CD4-positive, CD25-positive, alpha-beta regulatory T cell (primary cell): ENCODE measurements at regions not wholly inside any gene's neighbourhood (a gene's known extent, or its start where the extent isn't known, plus 50 kb on each side); places are given as distances from the start of the nearest gene placed in this dataset.

Source experiments
- ATAC-seq, 2 donors: fragments of 150-1000 bp; cut with Tn5 transposase; one replicate each; pipeline ENCODE4 v1.10.0; 2021; ENCODE audit warnings: low read depth in 2 of 2, moderate number of reproducible peaks in 2 of 2, moderate library complexity in 1 of 2
- DNase-seq, 3 donors: peaks; one replicate each; pipeline versions ENCODE4 v3.0.0 to v3.0.0-alpha.2; 2012 to 2022; ENCODE audit warnings: mixed read lengths in 1 of 3
- H3K27ac ChIP-seq: one replicate; pipeline ENCODE4 v1.7.0; 2013; ENCODE audit warnings: mild to moderate bottlenecking, low read length; ENCODE audit not compliant: insufficient read depth, poor library complexity, severe bottlenecking
- H3K27me3 ChIP-seq: one replicate; pipeline ENCODE4 v1.7.0; 2013; ENCODE audit warnings: low read length; ENCODE audit not compliant: control insufficient read depth, insufficient read depth
- H3K36me3 ChIP-seq: one replicate; pipeline ENCODE4 v1.7.0; 2013; ENCODE audit warnings: mild to moderate bottlenecking, low read length, moderate library complexity; ENCODE audit not compliant: control insufficient read depth, insufficient read depth
- H3K4me1 ChIP-seq: 2 replicates; pipeline ENCODE4 v1.7.0; 2013; ENCODE audit warnings: mild to moderate bottlenecking, low read length; ENCODE audit not compliant: insufficient read depth, control insufficient read depth, poor library complexity, severe bottlenecking
- H3K4me3 ChIP-seq: one replicate; pipeline ENCODE4 v1.7.0; 2013; ENCODE audit warnings: low read depth, mild to moderate bottlenecking, low read length, moderate library complexity
- H3K9me3 ChIP-seq, 2 experiments: 1 replicate in 1 of 2; 2 replicates in 1 of 2; pipeline ENCODE4 v1.7.0; 2013; ENCODE audit warnings: low read length in 2 of 2, mild to moderate bottlenecking in 1 of 2, moderate library complexity in 1 of 2; ENCODE audit not compliant: control insufficient read depth in 2 of 2
- H3K27ac Mint-ChIP-seq, 3 donors: one replicate each; pipeline ENCODE4 v1.8.0; 2020 to 2022; ENCODE audit warnings: mild to moderate bottlenecking in 3 of 3, mixed read lengths in 3 of 3, moderate library complexity in 2 of 3
- H3K27me3 Mint-ChIP-seq: one replicate; pipeline ENCODE4 v1.8.0; 2022; ENCODE audit warnings: mild to moderate bottlenecking, mixed read lengths
- H3K36me3 Mint-ChIP-seq: one replicate; pipeline ENCODE4 v1.8.0; 2020; ENCODE audit warnings: mixed read lengths
- H3K4me1 Mint-ChIP-seq, 4 donors: one replicate each; pipeline ENCODE4 v1.8.0; 2020 to 2022; ENCODE audit warnings: mixed read lengths in 4 of 4, mild to moderate bottlenecking in 1 of 4
- H3K4me3 Mint-ChIP-seq, 4 donors: one replicate each; pipeline ENCODE4 v1.8.0; 2020 to 2022; ENCODE audit warnings: mild to moderate bottlenecking in 4 of 4, mixed read lengths in 4 of 4, moderate library complexity in 3 of 4
- H3K9me3 Mint-ChIP-seq, 7 donors: one replicate each; pipeline ENCODE4 v1.8.0; 2020 to 2022; ENCODE audit warnings: mixed read lengths in 7 of 7, mild to moderate bottlenecking in 3 of 7, moderate library complexity in 2 of 7

GRCh38 chr1:208335371-208336136, 91.4 kb upstream of the PLXNA2 start:
- no peaks in the 10 kb centered on the region for H3K36me3 ChIP-seq
- DNase-seq: no peak
- H3K4me3 ChIP-seq: no peak overlapping the region
- no peaks in the 10 kb centered on the region for H3K9me3 ChIP-seq
- Mint-ChIP-seq H3K36me3 (no peaks in the 10 kb centered on the region), H3K4me1 (no peaks in the 10 kb centered on the region), H3K27ac (no peak overlapping the region), H3K4me3 (no peak overlapping the region), H3K9me3 (peaks cover 0 to 2% (median 0%) of the 10 kb centered on the region in 7 donors), H3K27me3 (no peaks in the 10 kb centered on the region)
- no peak for ATAC-seq
- no peaks in the 10 kb centered on the region for H3K27me3 ChIP-seq
- no peaks in the 10 kb centered on the region for H3K4me1 ChIP-seq
- H3K27ac ChIP-seq: no peak overlapping the region

- H3K27me3 Mint-ChIP-seq: no peaks in the 10 kb centered on the region
- H3K27ac Mint-ChIP-seq: no peak overlapping the region
- no peaks in the 10 kb centered on the region for H3K4me1 ChIP-seq
- H3K27ac ChIP-seq: no peak overlapping the region
- no peaks in the 10 kb centered on the region for H3K36me3 ChIP-seq
- H3K4me3 ChIP-seq: no peak overlapping the region
- DNase-seq: no peak
- H3K27me3 ChIP-seq: no peaks in the 10 kb centered on the region
- H3K4me1 Mint-ChIP-seq: no peaks in the 10 kb centered on the region
- ATAC-seq: no peak
- no peaks in the 10 kb centered on the region for H3K9me3 ChIP-seq
- no peaks in the 10 kb centered on the region for H3K36me3 Mint-ChIP-seq
- H3K4me3 Mint-ChIP-seq: no peak overlapping the region
- H3K9me3 Mint-ChIP-seq: peaks cover 0 to 2% (median 0%) of the 10 kb centered on the region in 7 donors
These were observed 91.9 kb upstream of the PLXNA2 start for GRCh38 chr1:208336137-208336518.

- H3K4me3 Mint-ChIP-seq: no peak overlapping the region
- no peak for DNase-seq
- H3K9me3 Mint-ChIP-seq: peaks cover 0 to 3% (median 0%) of the 10 kb centered on the region in 7 donors
- ATAC-seq: no peak
- H3K27me3 ChIP-seq: no peaks in the 10 kb centered on the region
- H3K36me3 Mint-ChIP-seq: no peaks in the 10 kb centered on the region
- H3K4me3 ChIP-seq: no peak overlapping the region
- no peak overlapping the region for H3K27ac ChIP-seq
- H3K4me1 ChIP-seq: no peaks in the 10 kb centered on the region
- no peaks in the 10 kb centered on the region for H3K27me3 Mint-ChIP-seq
- no peaks in the 10 kb centered on the region for H3K9me3 ChIP-seq
- no peak overlapping the region for H3K27ac Mint-ChIP-seq
- no peaks in the 10 kb centered on the region for H3K4me1 Mint-ChIP-seq
- H3K36me3 ChIP-seq: no peaks in the 10 kb centered on the region
These were observed 95.7 kb upstream of the PLXNA2 start for GRCh38 chr1:208339911-208340310.

- peak overlapping the region in 1 of 3 donors; percentile 87 for H3K27ac Mint-ChIP-seq
- ATAC-seq: no peak
These were observed 99.0 kb upstream of the PLXNA2 start for GRCh38 chr1:208343226-208343625.

GRCh38 chr1:208344202-208344857, 100.1 kb upstream of the PLXNA2 start:
- no peaks in the 10 kb centered on the region for H3K27me3 ChIP-seq
- H3K4me1 ChIP-seq: no peaks in the 10 kb centered on the region
- ATAC-seq (no peak), DNase-seq (no peak)
- no peak overlapping the region for H3K27ac ChIP-seq
- H3K27me3 Mint-ChIP-seq: no peaks in the 10 kb centered on the region
- H3K36me3 Mint-ChIP-seq: no peaks in the 10 kb centered on the region
- no peaks in the 10 kb centered on the region for H3K4me1 Mint-ChIP-seq
- no peak overlapping the region for H3K4me3 ChIP-seq
- H3K36me3 ChIP-seq: no peaks in the 10 kb centered on the region
- no peaks in the 10 kb centered on the region for H3K9me3 ChIP-seq
- peaks cover 0 to 4% (median 0%) of the 10 kb centered on the region in 7 donors for H3K9me3 Mint-ChIP-seq
- H3K27ac Mint-ChIP-seq: no peak overlapping the region
- no peak overlapping the region for H3K4me3 Mint-ChIP-seq

More at GRCh38 chr1:208343226-208343625, 99.0 kb upstream of the PLXNA2 start:
- no peak overlapping the region for H3K27ac ChIP-seq
- Mint-ChIP-seq H3K27me3 (no peaks in the 10 kb centered on the region), H3K4me3 (no peak overlapping the region), H3K36me3 (no peaks in the 10 kb centered on the region), H3K9me3 (peaks cover 0 to 4% (median 0%) of the 10 kb centered on the region in 7 donors), H3K4me1 (no peaks in the 10 kb centered on the region)
- H3K4me3 ChIP-seq: no peak overlapping the region
- DNase-seq: no peak
- H3K36me3 ChIP-seq: no peaks in the 10 kb centered on the region
- H3K4me1 ChIP-seq: no peaks in the 10 kb centered on the region
- H3K27me3 ChIP-seq: no peaks in the 10 kb centered on the region
- no peaks in the 10 kb centered on the region for H3K9me3 ChIP-seq

- Histone ChIP-seq H3K27ac (no peak overlapping the region), H3K27me3 (no peaks in the 10 kb centered on the region), H3K36me3 (no peaks in the 10 kb centered on the region), H3K4me1 (no peaks in the 10 kb centered on the region), H3K9me3 (no peaks in the 10 kb centered on the region), H3K4me3 (no peak overlapping the region)
- Mint-ChIP-seq H3K27me3 (no peaks in the 10 kb centered on the region), H3K9me3 (peaks cover 0 to 4% (median 0%) of the 10 kb centered on the region in 7 donors), H3K4me1 (no peaks in the 10 kb centered on the region), H3K27ac (no peak overlapping the region), H3K36me3 (no peaks in the 10 kb centered on the region), H3K4me3 (no peak overlapping the region)
- no peak for DNase-seq
- no peak for ATAC-seq
These were observed 103.0 kb upstream of the PLXNA2 start for GRCh38 chr1:208347191-208347590.

GRCh38 chr1:208349694-208350330, 105.6 kb upstream of the PLXNA2 start:
- no peaks in the 10 kb centered on the region for H3K36me3 ChIP-seq
- Mint-ChIP-seq H3K9me3 (peaks cover 0 to 3% (median 0%) of the 10 kb centered on the region in 7 donors), H3K4me3 (no peak overlapping the region)

More at GRCh38 chr1:208349694-208350330, 105.6 kb upstream of the PLXNA2 start:
- Mint-ChIP-seq H3K4me1 (no peaks in the 10 kb centered on the region), H3K27ac (no peak overlapping the region), H3K27me3 (no peaks in the 10 kb centered on the region), H3K36me3 (no peaks in the 10 kb centered on the region)
- Histone ChIP-seq H3K4me1 (no peaks in the 10 kb centered on the region), H3K27me3 (no peaks in the 10 kb centered on the region), H3K9me3 (no peaks in the 10 kb centered on the region), H3K27ac (no peak overlapping the region), H3K4me3 (no peak overlapping the region)
- no peak for DNase-seq
- no peak for ATAC-seq
